Smooth muscle cell (in vitro differentiated cells): ENCODE measurements at regions not wholly inside any gene's neighbourhood (a gene's known extent, or its start where the extent isn't known, plus 50 kb on each side); places are given as distances from the start of the nearest gene placed in this dataset.

Source experiments
- DNase-seq: peaks from one replicate; lab custom pipeline; 2025; ENCODE audit not compliant: unreplicated experiment; lab: John Stamatoyannopoulos, UW
- H2AFZ ChIP-seq: fragments of 200-600 bp; sonication (generic); 2 replicates; pipeline ENCODE4 v1.6.0; 2016; ENCODE audit warnings: antibody characterized with exemption, low read depth, mild to moderate bottlenecking
- H3F3A ChIP-seq: fragments of 200-600 bp; sonication (generic); 2 replicates; pipeline ENCODE4 v1.6.0; 2017; ENCODE audit warnings: antibody characterized with exemption, low read depth
- H3K27ac ChIP-seq: fragments of 200-600 bp; sonication (generic); 2 replicates; pipeline ENCODE4 v1.5.1; 2016; ENCODE audit warnings: low read depth, mild to moderate bottlenecking
- H3K27me3 ChIP-seq: fragments of 200-600 bp; sonication (generic); 2 replicates; pipeline ENCODE4 v1.6.1; 2016; ENCODE audit warnings: low read depth, mild to moderate bottlenecking
- H3K36me3 ChIP-seq: fragments of 200-600 bp; sonication (generic); 2 replicates; pipeline ENCODE4 v1.5.1; 2016; ENCODE audit warnings: low read depth
- H3K4me1 ChIP-seq: fragments of 200-600 bp; sonication (generic); 2 replicates; pipeline ENCODE4 v1.5.1; 2016; ENCODE audit warnings: low read depth
- H3K4me2 ChIP-seq: fragments of 200-600 bp; sonication (generic); 2 replicates; pipeline ENCODE4 v1.6.0; 2016; ENCODE audit warnings: mild to moderate bottlenecking
- H3K4me3 ChIP-seq: fragments of 200-600 bp; sonication (generic); 2 replicates; pipeline ENCODE4 v1.5.1; 2016; ENCODE audit warnings: mild to moderate bottlenecking
- H3K79me2 ChIP-seq: fragments of 200-600 bp; sonication (generic); 2 replicates; pipeline ENCODE4 v1.6.0; 2016; ENCODE audit warnings: low read depth, mild to moderate bottlenecking
- H3K9ac ChIP-seq: fragments of 200-600 bp; sonication (generic); 2 replicates; pipeline ENCODE4 v1.6.0; 2016; ENCODE audit warnings: low read depth
- H3K9me3 ChIP-seq: fragments of 200-600 bp; sonication (generic); replicated peaks from 2 replicates; pipeline ENCODE4 v1.5.1; 2016; ENCODE audit warnings: low read depth
- H4K20me1 ChIP-seq: fragments of 200-600 bp; sonication (generic); 2 replicates; pipeline ENCODE4 v1.6.0; 2016; ENCODE audit warnings: low read depth
- CTCF ChIP-seq: fragments of 200-600 bp; sonication (generic); IDR thresholded peaks from 2 replicates; pipeline ENCODE4 v1.5.1; 2017; ENCODE audit warnings: borderline replicate concordance, mild to moderate bottlenecking, antibody characterized with exemption; ENCODE audit not compliant: insufficient read depth, poor library complexity, severe bottlenecking
- WGBS: methylation state at CpG from one replicate; pipeline ENCODE4 v1.1.7; 2016; ENCODE audit warnings: low lambda C conversion rate; 5-methylcytosine and 5-hydroxymethylcytosine counted together

DNA sequence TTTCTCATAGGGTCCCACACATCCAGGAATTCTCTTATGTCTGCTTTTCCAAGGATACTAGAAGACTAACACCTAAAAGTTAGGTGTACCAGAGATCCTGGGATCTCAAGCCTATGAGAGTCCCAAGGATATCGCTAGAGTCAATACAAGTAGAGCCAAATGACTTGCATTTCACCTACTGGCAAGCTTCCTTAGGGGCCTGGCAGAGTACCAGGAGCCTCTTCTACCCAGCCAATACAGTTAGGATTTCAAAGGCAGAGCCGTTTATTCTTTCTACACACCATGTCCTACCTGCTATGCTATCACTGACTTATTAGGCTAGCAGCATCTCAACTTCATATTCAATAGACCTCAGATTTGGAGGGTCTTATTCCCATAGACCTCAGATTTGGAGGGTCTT, 53.5 kb upstream of the UNC5B start:
- Histone ChIP-seq H3K27ac (no peak overlapping the region), H4K20me1 (no peaks in the 10 kb centered on the region), H3K9ac (no peak overlapping the region), H3K27me3 (no peaks in the 10 kb centered on the region), H2AFZ (no peak overlapping the region), H3K4me1 (no peaks in the 10 kb centered on the region), H3K36me3 (no peaks in the 10 kb centered on the region), H3K79me2 (no peaks in the 10 kb centered on the region), H3F3A (no peaks in the 10 kb centered on the region), H3K4me2 (no peak overlapping the region), H3K4me3 (no peak overlapping the region), H3K9me3 (no peaks in the 10 kb centered on the region)
- WGBS = 94% methylated on average over 2 of the region's 2 CpGs
- DNase-seq = no peak
- TF ChIP-seq CTCF = no peak

- no peaks in the 10 kb centered on the region for H3F3A ChIP-seq
- no peaks in the 10 kb centered on the region for H3K4me1 ChIP-seq
- H3K27ac ChIP-seq = no peak overlapping the region
Measured at GRCh38 chr10:71159892-71160291, 52.5 kb upstream of the UNC5B start.

GRCh38 chr10:71161425-71161824, 50.9 kb upstream of the UNC5B start:
- no peaks in the 10 kb centered on the region for H3K36me3 ChIP-seq
- no peaks in the 10 kb centered on the region for H3K9me3 ChIP-seq
- whole genome bisulfite sequencing = 62% methylated on average over 4 of the region's 4 CpGs
- H3K79me2 ChIP-seq = no peaks in the 10 kb centered on the region
- peaks cover 17% of the 10 kb centered on the region for H3K27me3 ChIP-seq
- H4K20me1 ChIP-seq = no peaks in the 10 kb centered on the region
- H3K4me2 ChIP-seq = no peak overlapping the region
- no peak for DNase-seq
- H3K4me3 ChIP-seq = no peak overlapping the region
- no peaks in the 10 kb centered on the region for H3F3A ChIP-seq
- no peak overlapping the region for H2AFZ ChIP-seq
- no peak for TF ChIP-seq CTCF
- H3K9ac ChIP-seq = no peak overlapping the region
- H3K27ac ChIP-seq = no peak overlapping the region
- no peaks in the 10 kb centered on the region for H3K4me1 ChIP-seq

More at GRCh38 chr10:71159892-71160291, 52.5 kb upstream of the UNC5B start:
- DNase-seq = no peak
- no peaks in the 10 kb centered on the region for H3K79me2 ChIP-seq
- H3K9me3 ChIP-seq = no peaks in the 10 kb centered on the region
- no peaks in the 10 kb centered on the region for H4K20me1 ChIP-seq
- no peaks in the 10 kb centered on the region for H3K36me3 ChIP-seq
- H3K4me2 ChIP-seq = no peak overlapping the region
- H3K9ac ChIP-seq = no peak overlapping the region
- H3K4me3 ChIP-seq = no peak overlapping the region
- no peak overlapping the region for H2AFZ ChIP-seq
- TF ChIP-seq CTCF = no peak
- H3K27me3 ChIP-seq = peaks cover 7% of the 10 kb centered on the region
- 86% methylated on average over 5 of the region's 5 CpGs for WGBS
